Psoas muscle (tissue), 7 donors: ENCODE measurements at regions not wholly inside any gene's neighbourhood (a gene's known extent, or its start where the extent isn't known, plus 50 kb on each side); places are given as distances from the start of the nearest gene placed in this dataset.

Source experiments
- ATAC-seq, 4 donors: fragments of 200-7000 bp; cut with Tn5 transposase; one replicate each; pipeline ENCODE4 v1.9.1; 2020; ENCODE audit warnings: moderate library complexity in 3 of 4, mild to moderate bottlenecking in 2 of 4
- DNase-seq, 2 donors: peaks; one replicate each; pipeline ENCODE4 v3.0.0-alpha.2; 2020
- H3K27ac ChIP-seq: fragments of 200-600 bp; one replicate; pipeline ENCODE4 v1.8.0; 2022
- H3K27me3 ChIP-seq, 3 donors: fragments of 200-600 bp in 1 of 3; one replicate each; pipeline versions ENCODE4 v1.6.1 to v1.8.0; 2013 to 2022; ENCODE audit warnings: low read length in 2 of 3, mild to moderate bottlenecking in 2 of 3, moderate library complexity in 1 of 3; ENCODE audit not compliant: insufficient read depth in 3 of 3
- H3K36me3 ChIP-seq, 2 donors: fragments of 200-600 bp in 1 of 2; one replicate each; pipeline versions ENCODE4 v1.6.1 to v1.8.0; 2013 to 2022; ENCODE audit warnings: low read depth in 1 of 2, mild to moderate bottlenecking in 1 of 2, moderate library complexity in 1 of 2; ENCODE audit not compliant: insufficient read depth in 1 of 2
- H3K4me1 ChIP-seq: fragments of 200-600 bp; one replicate; pipeline ENCODE4 v1.8.0; 2022
- H3K4me3 ChIP-seq: fragments of 200-600 bp; one replicate; pipeline ENCODE4 v1.8.0; 2022; ENCODE audit warnings: mild to moderate bottlenecking
- H3K9me3 ChIP-seq: fragments of 200-600 bp; one replicate; pipeline ENCODE4 v1.8.0; 2022
- WGBS, 3 donors: extraction: QIAGEN DNeasy Blood & Tissue Kit; methylation state at CpG; one replicate each; pipeline versions ENCODE4 v1.1.6 to v1.1.7; 2013; 5-methylcytosine and 5-hydroxymethylcytosine counted together
- intact Hi-C, 2 donors: fragments of 100-400 bp; cut with DNase I; formaldehyde crosslinking; loops; one replicate each; pipeline versions ENCODE4 v1.11.0 to v1.14.2; 2022
- TF ChIP-seq, protein P1 (sequence below): fragments of 200-600 bp; IDR thresholded peaks from one replicate; pipeline ENCODE4 v1.8.0; 2022; ENCODE audit warnings: antibody characterized with exemption
- donor health status: healthy with polysubstance abuse.
- donor health status: DM: no; HTN: no; CAD: no; lungs with moderate emphysema.
- donor health status: Bipolar disorder and iron deficiency.
- donor health status: healthy.
- donor health status: DM: yes; HTN: yes; CAD: no.
- donor health status: DM: no; HTN: no; CAD: no.
- donor health status: DM: yes; HTN: yes; CAD: no.

DNA sequence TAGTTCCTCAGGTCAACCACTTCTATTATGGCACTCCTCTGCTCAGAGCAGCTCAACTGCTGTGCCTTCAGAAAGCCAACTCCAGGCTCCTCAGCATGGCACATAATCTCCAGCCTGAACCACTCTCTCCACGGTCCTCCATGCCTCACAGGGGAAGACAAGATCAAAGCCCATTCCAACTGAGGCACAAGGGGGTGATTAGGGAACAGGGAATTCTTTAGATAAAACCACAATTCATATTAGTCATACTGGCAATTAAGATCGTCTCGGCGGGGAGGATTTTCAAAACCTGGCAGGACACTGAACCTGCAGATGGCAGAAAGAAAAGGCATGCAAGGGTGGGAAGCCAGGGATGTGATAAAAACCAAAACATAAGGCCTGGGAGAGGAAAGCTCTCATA, 361.6 kb downstream of the FGFR2 start:
- no peak overlapping the region for H3K27ac ChIP-seq
- H3K36me3 ChIP-seq, result no peaks in the 10 kb centered on the region
- H3K9me3 ChIP-seq, result peaks cover 4% of the 10 kb centered on the region
- ATAC-seq (no peak), DNase-seq (no peak)
- WGBS, 3 donors, result 65 to 86% (median 78%) methylated on average over 4 of the region's 4 CpGs
- no peak overlapping the region for H3K4me3 ChIP-seq
- no peaks in the 10 kb centered on the region for H3K4me1 ChIP-seq
- intact Hi-C loops, result no loop called here
- TF ChIP-seq, protein P1, sequence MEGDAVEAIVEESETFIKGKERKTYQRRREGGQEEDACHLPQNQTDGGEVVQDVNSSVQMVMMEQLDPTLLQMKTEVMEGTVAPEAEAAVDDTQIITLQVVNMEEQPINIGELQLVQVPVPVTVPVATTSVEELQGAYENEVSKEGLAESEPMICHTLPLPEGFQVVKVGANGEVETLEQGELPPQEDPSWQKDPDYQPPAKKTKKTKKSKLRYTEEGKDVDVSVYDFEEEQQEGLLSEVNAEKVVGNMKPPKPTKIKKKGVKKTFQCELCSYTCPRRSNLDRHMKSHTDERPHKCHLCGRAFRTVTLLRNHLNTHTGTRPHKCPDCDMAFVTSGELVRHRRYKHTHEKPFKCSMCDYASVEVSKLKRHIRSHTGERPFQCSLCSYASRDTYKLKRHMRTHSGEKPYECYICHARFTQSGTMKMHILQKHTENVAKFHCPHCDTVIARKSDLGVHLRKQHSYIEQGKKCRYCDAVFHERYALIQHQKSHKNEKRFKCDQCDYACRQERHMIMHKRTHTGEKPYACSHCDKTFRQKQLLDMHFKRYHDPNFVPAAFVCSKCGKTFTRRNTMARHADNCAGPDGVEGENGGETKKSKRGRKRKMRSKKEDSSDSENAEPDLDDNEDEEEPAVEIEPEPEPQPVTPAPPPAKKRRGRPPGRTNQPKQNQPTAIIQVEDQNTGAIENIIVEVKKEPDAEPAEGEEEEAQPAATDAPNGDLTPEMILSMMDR, result no peak
- peaks cover 0 to 2% (median 0%) of the 10 kb centered on the region in 3 donors for H3K27me3 ChIP-seq

DNA sequence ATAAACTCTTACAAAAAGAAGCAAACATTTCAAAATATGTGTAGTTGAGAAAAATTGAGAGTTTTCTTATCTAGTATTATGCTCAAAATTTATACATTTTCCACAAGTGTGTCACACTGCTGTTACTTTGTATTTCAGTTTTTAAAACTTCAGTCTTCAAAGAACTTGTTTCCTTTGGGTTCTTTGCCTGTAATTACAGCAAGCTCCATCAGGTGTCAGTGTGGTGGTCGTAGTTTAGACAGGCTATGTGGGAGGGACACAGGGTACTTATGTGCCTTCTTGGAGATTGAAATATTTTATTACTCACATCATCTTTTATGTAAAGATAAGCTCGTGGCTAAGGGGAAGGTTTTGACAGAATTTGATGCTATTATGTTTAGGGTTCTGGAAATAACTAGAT, 360.5 kb downstream of the FGFR2 start:
- Histone ChIP-seq H3K36me3 (no peaks in the 10 kb centered on the region), H3K27ac (no peak overlapping the region), H3K4me3 (no peak overlapping the region), H3K9me3 (peaks cover 4% of the 10 kb centered on the region), H3K4me1 (no peaks in the 10 kb centered on the region), H3K27me3 (peaks cover 0 to 2% (median 0%) of the 10 kb centered on the region in 3 donors)
- intact Hi-C loops, result no loop called here
- WGBS, 3 donors, result 56 to 70% (median 65%) methylated on average over 2 of the region's 2 CpGs
- no peak for ATAC-seq
- no peak for DNase-seq
- TF ChIP-seq, protein P1, result no peak

DNA sequence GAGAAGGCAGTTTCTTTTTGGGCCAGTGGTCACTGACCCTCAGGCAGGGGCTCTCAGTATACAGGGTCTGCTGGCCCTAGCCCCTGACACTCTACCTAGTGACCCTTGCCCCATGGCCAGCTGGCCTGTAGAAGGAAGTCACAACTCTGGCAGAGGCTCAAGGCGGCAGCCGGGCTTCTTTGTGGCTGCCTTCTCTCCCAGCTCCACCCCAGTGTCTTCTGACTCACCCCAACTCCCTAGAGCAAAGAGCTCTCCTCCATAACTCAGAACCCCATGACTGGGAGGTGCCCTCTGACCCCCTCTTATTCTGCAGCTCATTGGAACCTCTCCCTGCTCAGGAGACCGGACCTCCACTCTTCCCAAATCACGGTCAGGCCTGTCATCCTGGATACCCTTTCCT, 358.2 kb downstream of the FGFR2 start:
- 66 to 77% (median 68%) methylated on average over 4 of the region's 4 CpGs for WGBS, 3 donors
- H3K36me3 ChIP-seq, result no peaks in the 10 kb centered on the region
- H3K27me3 ChIP-seq, result peaks cover 0 to 5% (median 0%) of the 10 kb centered on the region in 3 donors
- no peak for DNase-seq
- no peak overlapping the region for H3K4me3 ChIP-seq
- no peak for ATAC-seq
- H3K9me3 ChIP-seq, result peaks cover 4% of the 10 kb centered on the region
- no peaks in the 10 kb centered on the region for H3K4me1 ChIP-seq
- H3K27ac ChIP-seq, result no peak overlapping the region
- intact Hi-C loops, result no loop called here
- TF ChIP-seq, protein P1, result no peak

DNA sequence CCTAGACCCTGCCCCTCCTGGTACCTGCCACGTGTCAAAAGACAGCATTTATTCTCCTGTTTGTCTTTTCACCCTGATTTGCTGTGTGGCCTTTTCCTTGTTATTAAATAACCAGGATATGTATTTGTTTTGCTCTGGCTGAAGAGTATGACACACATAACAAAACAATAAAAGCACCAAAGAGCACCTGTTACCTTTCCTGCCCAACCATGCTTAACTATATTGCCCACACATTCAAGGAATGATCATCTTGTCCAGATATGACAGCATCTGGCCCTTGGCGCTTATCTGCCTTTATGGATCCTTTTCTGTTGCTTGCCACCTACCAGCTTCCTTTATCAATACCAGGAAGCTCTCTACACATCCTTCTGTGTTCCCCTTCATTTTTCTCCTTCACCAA, 357.7 kb downstream of the FGFR2 start:
- Histone ChIP-seq H3K36me3 (no peaks in the 10 kb centered on the region), H3K27ac (no peak overlapping the region), H3K4me3 (no peak overlapping the region), H3K9me3 (peaks cover 4% of the 10 kb centered on the region), H3K27me3 (peaks cover 0 to 5% (median 0%) of the 10 kb centered on the region in 3 donors), H3K4me1 (no peaks in the 10 kb centered on the region)
- ATAC-seq (no peak), DNase-seq (no peak)
- 73 to 79% (median 78%) methylated on average over 2 of the region's 2 CpGs for WGBS, 3 donors
- intact Hi-C loops, result no loop called here
- TF ChIP-seq, protein P1, result no peak

DNA sequence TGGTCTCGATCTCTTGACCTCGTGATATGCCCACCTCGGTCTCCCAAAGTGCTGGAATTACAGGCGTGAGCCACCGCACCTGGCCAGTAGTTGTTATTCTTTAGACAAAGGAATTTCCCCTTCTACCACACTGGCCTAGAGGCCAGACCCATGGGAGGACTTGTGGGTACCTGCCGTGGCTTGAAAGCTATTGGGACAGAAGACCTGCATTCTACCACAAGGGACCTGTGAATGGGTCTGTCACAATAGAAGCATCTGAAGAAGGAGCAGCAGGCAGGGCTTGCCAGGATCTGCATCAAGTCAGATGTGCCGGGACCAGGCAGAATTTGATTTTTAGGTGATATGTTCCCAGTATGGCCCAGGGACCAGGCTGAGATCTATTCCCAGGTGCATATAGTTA, 356.9 kb downstream of the FGFR2 start:
- peaks cover 0 to 3% (median 0%) of the 10 kb centered on the region in 3 donors for H3K27me3 ChIP-seq
- ATAC-seq, result no peak
- WGBS, 3 donors, result 89 to 91% (median 90%) methylated on average over 7 of the region's 7 CpGs
- TF ChIP-seq, protein P1, result no peak
- no peak overlapping the region for H3K4me3 ChIP-seq
- H3K9me3 ChIP-seq, result peaks cover 4% of the 10 kb centered on the region
- DNase-seq, result no peak
- intact Hi-C loops, result no loop called here
- H3K27ac ChIP-seq, result no peak overlapping the region
- no peaks in the 10 kb centered on the region for H3K36me3 ChIP-seq
- no peaks in the 10 kb centered on the region for H3K4me1 ChIP-seq
